OCI-LY7 (cell line): ENCODE measurements at regions not wholly inside any gene's neighbourhood (a gene's known extent, or its start where the extent isn't known, plus 50 kb on each side); places are given as distances from the start of the nearest gene placed in this dataset.

ENCODE experiments used
- BruUV-seq: library from RNA; stranded (reverse); fragments of 400-500 nt; replicated peaks from 2 replicates; lab custom pipeline; 2021; lab: Mats Ljungman, UMichigan
- CTCF ChIA-PET: fragments of 300-600 bp; sonication (Branson Sonifier 250); formaldehyde crosslinking; loops from one replicate; lab custom pipeline; 2022; ENCODE audit warnings: antibody characterized with exemption; ENCODE audit not compliant: unreplicated experiment; lab: Charles Lee
- POLR2A ChIA-PET: fragments of 300-600 bp; sonication (Branson Sonifier 250); formaldehyde crosslinking; loops from one replicate; lab custom pipeline; 2022; ENCODE audit warnings: antibody characterized with exemption; lab: Charles Lee
- DNase-seq: peaks from one replicate; pipeline ENCODE4 v3.0.0-alpha.2; 2015; ENCODE audit warnings: low spot score
- H2AFZ ChIP-seq: fragments of 200-600 bp; sonication (generic), shearing (Covaris generic); 2 replicates; pipeline ENCODE4 v1.6.1; 2014; ENCODE audit warnings: mild to moderate bottlenecking, antibody characterized with exemption, low read length, moderate library complexity
- H3K27ac ChIP-seq: fragments of 200-600 bp; sonication (generic); 2 replicates; pipeline ENCODE4 v1.5.1; 2014; ENCODE audit warnings: mixed run types, low read depth, mild to moderate bottlenecking, moderate library complexity, low read length, inconsistent platforms; ENCODE audit not compliant: poor library complexity, severe bottlenecking
- H3K36me3 ChIP-seq: fragments of 200-600 bp; sonication (generic); 2 replicates; pipeline ENCODE4 v1.6.1; 2014; ENCODE audit warnings: mild to moderate bottlenecking, antibody characterized with exemption, low read length, moderate library complexity, mixed read lengths; ENCODE audit not compliant: insufficient read depth
- H3K4me1 ChIP-seq: fragments of 200-600 bp; sonication (generic); 2 replicates; pipeline ENCODE4 v1.5.1; 2014; ENCODE audit warnings: mild to moderate bottlenecking, low read length; ENCODE audit not compliant: insufficient read depth, poor library complexity, severe bottlenecking
- H3K4me2 ChIP-seq: fragments of 200-600 bp; sonication (generic); 2 replicates; pipeline ENCODE4 v1.6.1; 2014; ENCODE audit warnings: mild to moderate bottlenecking, low read length
- H3K4me3 ChIP-seq: fragments of 200-600 bp; sonication (generic); 2 replicates; pipeline ENCODE4 v1.5.1; 2014; ENCODE audit warnings: mild to moderate bottlenecking, low read depth, low read length; ENCODE audit not compliant: poor library complexity, severe bottlenecking
- H3K79me2 ChIP-seq: fragments of 200-600 bp; sonication (generic); 2 replicates; pipeline ENCODE4 v1.6.1; 2016; ENCODE audit warnings: low read depth, mild to moderate bottlenecking, low read length, moderate library complexity, mixed read lengths; ENCODE audit not compliant: insufficient read depth
- H3K9me2 ChIP-seq: fragments of 200-600 bp; sonication (generic); 2 replicates; pipeline ENCODE4 v1.6.1; 2016; ENCODE audit warnings: mild to moderate bottlenecking, low read length, mixed read lengths; ENCODE audit not compliant: insufficient read depth
- H3K9me3 ChIP-seq: fragments of 200-600 bp; sonication (generic); 2 replicates; pipeline ENCODE4 v1.6.1; 2014; ENCODE audit warnings: mild to moderate bottlenecking, mixed run types, low read length, mixed read lengths
- H4K20me1 ChIP-seq: fragments of 200-600 bp; sonication (generic); 2 replicates; pipeline ENCODE4 v1.6.1; 2014; ENCODE audit warnings: mild to moderate bottlenecking, antibody characterized with exemption, low read length, moderate library complexity, mixed read lengths; ENCODE audit not compliant: insufficient read depth
- CTCF ChIP-seq: fragments of 200-600 bp; sonication (generic); conservative IDR thresholded peaks from 2 replicates; pipeline ENCODE4 v1.5.1; 2014; ENCODE audit warnings: mild to moderate bottlenecking, antibody characterized with exemption, low read length, moderate library complexity, mixed read lengths
- EZH2phosphoT487 ChIP-seq: fragments of 200-600 bp; sonication (generic); IDR thresholded peaks from 2 replicates; pipeline ENCODE4 v1.6.1; 2018; ENCODE audit warnings: low read depth, borderline replicate concordance, mild to moderate bottlenecking, mixed run types, antibody characterized with exemption, low read length, moderate library complexity, mixed read lengths
- intact Hi-C: fragments of 100-400 bp; cut with micrococcal nuclease; formaldehyde crosslinking; loops from one replicate; pipeline ENCODE4 v1.10.0; 2022; ENCODE audit not compliant: unreplicated experiment

- TF ChIP-seq CTCF (no peak), EZH2phosphoT487 (no peak)
- no peaks in the 10 kb centered on the region for H4K20me1 ChIP-seq
- H3K79me2 ChIP-seq, result no peaks in the 10 kb centered on the region
- no peak for DNase-seq
- ChIA-PET POLR2A (interaction anchor here (0.7 kb wide), 1 partner anchor 758 kb away, joined by 4 read pairs; no protein-coding TSS in a partner anchor), CTCF (no interaction called here)
- no peak overlapping the region for H3K4me3 ChIP-seq
- intact Hi-C loops, result no loop called here
- H3K4me2 ChIP-seq, result no peak overlapping the region
- H3K9me2 ChIP-seq, result no peaks in the 10 kb centered on the region; the same call in 1 of the 2 replicates
- BruUV-seq, result no TSS peak
- no peaks in the 10 kb centered on the region for H3K36me3 ChIP-seq
- H3K9me3 ChIP-seq, result no peaks in the 10 kb centered on the region
- no peaks in the 10 kb centered on the region for H3K4me1 ChIP-seq
- no peak overlapping the region for H3K27ac ChIP-seq
- no peak overlapping the region for H2AFZ ChIP-seq
Observed at GRCh38 chr3:84510007-84510406, 448.8 kb upstream of the CADM2 start.

- Histone ChIP-seq H4K20me1 (no peaks in the 10 kb centered on the region), H3K79me2 (no peaks in the 10 kb centered on the region), H3K27ac (no peak overlapping the region), H3K9me3 (no peaks in the 10 kb centered on the region), H3K4me1 (no peaks in the 10 kb centered on the region), H3K36me3 (no peaks in the 10 kb centered on the region), H3K9me2 (no peaks in the 10 kb centered on the region), H3K4me2 (no peak overlapping the region), H2AFZ (no peak overlapping the region), H3K4me3 (no peak overlapping the region)
- no peak for DNase-seq
- no TSS peak for BruUV-seq
- POLR2A ChIA-PET, result no interaction called here
- intact Hi-C loops, result no loop called here
- CTCF ChIA-PET, result no interaction called here
- TF ChIP-seq EZH2phosphoT487 (no peak), CTCF (no peak)
Observed at GRCh38 chr3:84522893-84523292, 435.9 kb upstream of the CADM2 start.

DNA sequence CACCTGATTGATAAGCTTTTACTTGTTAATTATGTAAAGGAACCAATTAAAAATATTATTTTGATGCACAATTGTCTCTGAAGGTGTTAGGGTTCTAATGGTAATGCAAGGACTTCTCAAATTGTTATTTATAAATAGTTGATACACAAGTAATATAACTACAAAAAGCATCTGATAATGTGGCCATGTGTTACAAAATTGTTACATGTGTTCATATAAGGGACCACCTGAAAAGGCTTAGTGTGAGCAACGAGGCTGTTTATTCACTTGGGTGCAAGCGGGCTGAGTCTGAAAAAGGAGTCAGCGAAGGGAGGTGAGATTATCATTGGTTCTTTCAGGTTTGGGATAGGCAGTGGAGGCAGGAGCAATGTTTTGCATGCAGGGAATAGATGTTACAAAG lies 421.9 kb upstream of the CADM2 start:
- Histone ChIP-seq H3K9me2 (no peaks in the 10 kb centered on the region), H3K79me2 (no peaks in the 10 kb centered on the region), H3K4me3 (no peak overlapping the region), H3K4me1 (no peaks in the 10 kb centered on the region), H3K4me2 (no peak overlapping the region), H2AFZ (no peak overlapping the region), H3K9me3 (no peaks in the 10 kb centered on the region), H3K27ac (no peak overlapping the region), H4K20me1 (no peaks in the 10 kb centered on the region), H3K36me3 (no peaks in the 10 kb centered on the region)
- intact Hi-C loops, result no loop called here
- no TSS peak for BruUV-seq
- TF ChIP-seq CTCF, result no peak
- POLR2A ChIA-PET, result interaction anchor here (0.5 to 0.7 kb wide), 2 partner anchors 10 to 1465 kb away, joined by 3 to 4 read pairs; no protein-coding TSS in a partner anchor
- DNase-seq, result no peak
- CTCF ChIA-PET, result no interaction called here
